WTC11 (cell line): ENCODE measurements at regions not wholly inside any gene's neighbourhood (a gene's known extent, or its start where the extent isn't known, plus 50 kb on each side); places are given as distances from the start of the nearest gene placed in this dataset.

ENCODE experiments used
- ATAC-seq: fragments of 200-7000 bp; cut with Tn5 transposase; 2 replicates; pipeline ENCODE4 v1.10.0; 2021; ENCODE audit warnings: mild to moderate bottlenecking, moderate library complexity
- CTCF ChIA-PET: fragments of 300-600 bp; sonication (Branson Sonifier 250); formaldehyde crosslinking; loops from one replicate; lab custom pipeline; 2021; ENCODE audit warnings: antibody characterized with exemption; lab: Charles Lee
- POLR2A ChIA-PET: fragments of 350-600 bp; sonication (Branson Sonifier 250); formaldehyde crosslinking; loops from one replicate; lab custom pipeline; 2021; ENCODE audit warnings: antibody characterized with exemption; lab: Charles Lee
- DNase-seq: peaks from one replicate; pipeline ENCODE4 v3.0.0; 2021; ENCODE audit warnings: low spot score
- H3K27ac Mint-ChIP-seq: 2 replicates; pipeline ENCODE4 v1.8.0; 2021; ENCODE audit warnings: mixed read lengths
- H3K27me3 Mint-ChIP-seq: 2 replicates; pipeline ENCODE4 v1.8.0; 2021; ENCODE audit warnings: low read depth, mild to moderate bottlenecking, moderate library complexity, mixed read lengths
- H3K36me3 Mint-ChIP-seq: 2 replicates; pipeline ENCODE4 v1.8.0; 2021; ENCODE audit warnings: mixed read lengths
- H3K4me1 Mint-ChIP-seq: 2 replicates; pipeline ENCODE4 v1.8.0; 2022; ENCODE audit warnings: mixed read lengths
- H3K4me3 Mint-ChIP-seq: 2 replicates; pipeline ENCODE4 v1.8.0; 2021; ENCODE audit warnings: mild to moderate bottlenecking, moderate library complexity, mixed read lengths
- H3K9me3 Mint-ChIP-seq: 2 replicates; pipeline ENCODE4 v1.8.0; 2021; ENCODE audit warnings: mixed read lengths
- AR ChIP-seq: fragments of 250-450 bp; sonication (Bioruptor Pico); IDR thresholded peaks from 2 replicates; pipeline ENCODE4 v1.9.0; 2021; ENCODE audit warnings: mild to moderate bottlenecking
- ARID4B ChIP-seq: sonication (generic); formaldehyde crosslinking; IDR thresholded peaks from 2 replicates; pipeline ENCODE4 v1.8.0; 2023; ENCODE audit warnings: missing genetic modification reagents, mild to moderate bottlenecking, borderline replicate concordance
- CTCF ChIP-seq: fragments of 200-600 bp; IDR thresholded peaks from 2 replicates; pipeline ENCODE4 v1.8.0; 2022; ENCODE audit warnings: antibody characterized with exemption
- E2F1 ChIP-seq: sonication (generic); formaldehyde crosslinking; IDR thresholded peaks from 2 replicates; pipeline ENCODE4 v1.8.0; 2022; ENCODE audit warnings: mild to moderate bottlenecking, missing genetic modification reagents
- FOXJ3 ChIP-seq: sonication (generic); formaldehyde crosslinking; IDR thresholded peaks from 2 replicates; pipeline ENCODE4 v1.9.0; 2021; ENCODE audit warnings: missing genetic modification reagents, mild to moderate bottlenecking, borderline replicate concordance
- KAT7 ChIP-seq: sonication (generic); formaldehyde crosslinking; IDR thresholded peaks from 2 replicates; pipeline ENCODE4 v1.8.1; 2023; ENCODE audit warnings: missing genetic modification reagents, mild to moderate bottlenecking, borderline replicate concordance
- MYBL2 ChIP-seq: sonication (generic); formaldehyde crosslinking; IDR thresholded peaks from 2 replicates; pipeline ENCODE4 v1.8.1; 2023; ENCODE audit warnings: mild to moderate bottlenecking, moderate library complexity, missing genetic modification reagents
- NFYB ChIP-seq: sonication (generic); formaldehyde crosslinking; conservative IDR thresholded peaks from 2 replicates; pipeline ENCODE4 v1.8.0; 2022; ENCODE audit warnings: low read depth, missing genetic modification reagents
- RORB ChIP-seq: fragments of 250-450 bp; sonication (Bioruptor Pico); IDR thresholded peaks from 2 replicates; pipeline ENCODE4 v1.9.0; 2021; ENCODE audit warnings: mild to moderate bottlenecking
- SMAD3 ChIP-seq: sonication (generic); formaldehyde crosslinking; IDR thresholded peaks from 2 replicates; pipeline ENCODE4 v1.8.0; 2022; ENCODE audit warnings: missing genetic modification reagents, mild to moderate bottlenecking, borderline replicate concordance
- SOX15 ChIP-seq: fragments of 250-450 bp; sonication (Bioruptor Pico); IDR thresholded peaks from 2 replicates; pipeline ENCODE4 v1.9.0; 2021; ENCODE audit warnings: mild to moderate bottlenecking
- TCF7 ChIP-seq: sonication (generic); formaldehyde crosslinking; IDR thresholded peaks from 2 replicates; pipeline ENCODE4 v1.8.0; 2022; ENCODE audit warnings: mild to moderate bottlenecking, low read depth, missing genetic modification reagents, moderate library complexity
- USF1 ChIP-seq: sonication (generic); formaldehyde crosslinking; IDR thresholded peaks from 2 replicates; pipeline ENCODE4 v1.8.0; 2022; ENCODE audit warnings: mild to moderate bottlenecking, missing genetic modification reagents
- USF2 ChIP-seq: sonication (generic); formaldehyde crosslinking; IDR thresholded peaks from 2 replicates; pipeline ENCODE4 v1.8.1; 2023; ENCODE audit warnings: mild to moderate bottlenecking, missing genetic modification reagents, moderate library complexity
- ZMAT4 ChIP-seq: fragments of 250-450 bp; sonication (Bioruptor Pico); IDR thresholded peaks from 2 replicates; pipeline ENCODE4 v1.9.0; 2021; ENCODE audit warnings: mild to moderate bottlenecking
- ZNF121 ChIP-seq: sonication (generic); formaldehyde crosslinking; IDR thresholded peaks from 2 replicates; pipeline ENCODE4 v1.8.0; 2023; ENCODE audit warnings: missing genetic modification reagents
- ZNF317 ChIP-seq: sonication (generic); formaldehyde crosslinking; IDR thresholded peaks from 2 replicates; pipeline ENCODE4 v1.8.1; 2023; ENCODE audit warnings: low read depth, mild to moderate bottlenecking, moderate library complexity, missing genetic modification reagents, borderline replicate concordance

- H3K4me1 Mint-ChIP-seq = no peaks in the 10 kb centered on the region
- DNase-seq (no peak), ATAC-seq (peak; percentile 66)
- H3K27me3 Mint-ChIP-seq = peaks cover 27% of the 10 kb centered on the region
- ChIA-PET POLR2A (interaction anchor here (0.6 kb wide), 1 partner anchor 56 kb away, joined by 6 read pairs; no protein-coding TSS in a partner anchor), CTCF (no interaction called here)
- H3K9me3 Mint-ChIP-seq = peaks cover 46% of the 10 kb centered on the region
- TF ChIP-seq USF2 (CRISPR knock-in tag) (peak; percentile 90), CTCF (no peak), USF1 (CRISPR knock-in tag) (peak; percentile 90), MYBL2 (no peak), SOX15 (CRISPR knock-in tag) (no peak), NFYB (peak; percentile 50; the same call in 1 of the 2 replicates)
- no peak overlapping the region for H3K4me3 Mint-ChIP-seq
- no peak overlapping the region for H3K27ac Mint-ChIP-seq
- H3K36me3 Mint-ChIP-seq = peaks cover 13% of the 10 kb centered on the region; the same call in 1 of the 2 replicates
These were observed 124.8 kb upstream of the GRIK3 start for GRCh38 chr1:37159102-37159501.

- Mint-ChIP-seq H3K27me3 (peaks cover 24% of the 10 kb centered on the region), H3K27ac (no peak overlapping the region), H3K9me3 (peaks cover 51% of the 10 kb centered on the region), H3K36me3 (peaks cover 13% of the 10 kb centered on the region; the same call in 1 of the 2 replicates), H3K4me3 (no peak overlapping the region), H3K4me1 (no peaks in the 10 kb centered on the region)
- ATAC-seq (no peak), DNase-seq (no peak)
- ChIA-PET CTCF (no interaction called here), POLR2A (no interaction called here)
- TF ChIP-seq AR (CRISPR knock-in tag) (no peak), SMAD3 (CRISPR knock-in tag) (no peak), FOXJ3 (CRISPR knock-in tag) (no peak), TCF7 (CRISPR knock-in tag) (no peak), ZMAT4 (CRISPR knock-in tag) (no peak)
These were observed 126.9 kb upstream of the GRIK3 start for GRCh38 chr1:37161171-37161570.

GRCh38 chr1:37162059-37162458 lies 127.7 kb upstream of the GRIK3 start:
- no peak overlapping the region for H3K4me3 Mint-ChIP-seq
- TF ChIP-seq E2F1 = no peak
- TF ChIP-seq KAT7 (CRISPR knock-in tag) = no peak
- no peak for TF ChIP-seq SMAD3 (CRISPR knock-in tag)
- no peak for TF ChIP-seq ZNF317 (CRISPR knock-in tag)
- no peak for TF ChIP-seq ARID4B (CRISPR knock-in tag)
- TF ChIP-seq ZNF121 = no peak
- TF ChIP-seq RORB (CRISPR knock-in tag) = no peak

More at GRCh38 chr1:37162059-37162458, 127.7 kb upstream of the GRIK3 start:
- no peak overlapping the region for H3K27ac Mint-ChIP-seq
- peaks cover 13% of the 10 kb centered on the region; the same call in 1 of the 2 replicates for H3K36me3 Mint-ChIP-seq
- no peaks in the 10 kb centered on the region for H3K4me1 Mint-ChIP-seq
- CTCF ChIA-PET = no interaction called here
- POLR2A ChIA-PET = no interaction called here
- DNase-seq = no peak
- peaks cover 51% of the 10 kb centered on the region for H3K9me3 Mint-ChIP-seq
- no peak for ATAC-seq
- peaks cover 24% of the 10 kb centered on the region for H3K27me3 Mint-ChIP-seq
